Progenitor cell of endocrine pancreas (in vitro differentiated cells): ENCODE measurements at regions not wholly inside any gene's neighbourhood (a gene's known extent, or its start where the extent isn't known, plus 50 kb on each side); places are given as distances from the start of the nearest gene placed in this dataset.

Experiments used
- DNase-seq: peaks from one replicate; pipeline ENCODE4 v3.0.0; 2021; ENCODE audit warnings: low spot score; ENCODE audit not compliant: unreplicated experiment
- H3K27ac Mint-ChIP-seq: 2 replicates; pipeline ENCODE4 v1.8.0; 2021; ENCODE audit warnings: mild to moderate bottlenecking, moderate library complexity, mixed read lengths
- H3K27me3 Mint-ChIP-seq: 2 replicates; pipeline ENCODE4 v1.8.0; 2021; ENCODE audit warnings: mixed read lengths
- H3K36me3 Mint-ChIP-seq: 2 replicates; pipeline ENCODE4 v1.8.0; 2022; ENCODE audit warnings: mixed read lengths; ENCODE audit not compliant: insufficient read depth
- H3K4me1 Mint-ChIP-seq: 2 replicates; pipeline ENCODE4 v1.8.0; 2021; ENCODE audit warnings: low read depth, mixed read lengths
- H3K4me3 Mint-ChIP-seq: 2 replicates; pipeline ENCODE4 v1.8.0; 2021; ENCODE audit warnings: low read depth, mild to moderate bottlenecking, moderate library complexity, mixed read lengths
- H3K9me3 Mint-ChIP-seq: 2 replicates; pipeline ENCODE4 v1.8.0; 2021; ENCODE audit warnings: low read depth, mixed read lengths
- CTCF ChIP-seq: fragments of 200-600 bp; sonication (generic); IDR thresholded peaks from one replicate; pipeline ENCODE4 v1.5.0; 2021; ENCODE audit warnings: antibody characterized with exemption, mild to moderate bottlenecking; ENCODE audit not compliant: unreplicated experiment

- DNase-seq: no peak
- Mint-ChIP-seq H3K36me3 (no peaks in the 10 kb centered on the region), H3K4me1 (no peaks in the 10 kb centered on the region), H3K27ac (no peak overlapping the region), H3K4me3 (no peak overlapping the region), H3K9me3 (peaks cover 7% of the 10 kb centered on the region), H3K27me3 (peaks cover 6% of the 10 kb centered on the region)
- TF ChIP-seq CTCF: no peak
Observed at GRCh38 chr9:134989206-134990065, 71.7 kb upstream of the FCN1 start.

- Mint-ChIP-seq H3K4me1 (no peaks in the 10 kb centered on the region), H3K27me3 (peaks cover 10% of the 10 kb centered on the region), H3K9me3 (peaks cover 7% of the 10 kb centered on the region), H3K27ac (no peak overlapping the region), H3K4me3 (no peak overlapping the region), H3K36me3 (no peaks in the 10 kb centered on the region)
- no peak for TF ChIP-seq CTCF
- no peak for DNase-seq
Observed at GRCh38 chr9:134991808-134992754, 74.4 kb upstream of the FCN1 start.

GRCh38 chr9:134992755-134993124, 75.0 kb upstream of the FCN1 start:
- no peak for TF ChIP-seq CTCF
- Mint-ChIP-seq H3K9me3 (peaks cover 3% of the 10 kb centered on the region), H3K4me1 (no peaks in the 10 kb centered on the region), H3K4me3 (no peak overlapping the region), H3K27ac (no peak overlapping the region), H3K36me3 (no peaks in the 10 kb centered on the region), H3K27me3 (peaks cover 10% of the 10 kb centered on the region)
- DNase-seq: no peak

- Mint-ChIP-seq H3K27ac (no peak overlapping the region), H3K36me3 (no peaks in the 10 kb centered on the region), H3K27me3 (peaks cover 10% of the 10 kb centered on the region), H3K9me3 (peaks cover 3% of the 10 kb centered on the region), H3K4me1 (no peaks in the 10 kb centered on the region), H3K4me3 (no peak overlapping the region)
- TF ChIP-seq CTCF: no peak
- no peak for DNase-seq
Observed at GRCh38 chr9:134993416-134993815, 75.7 kb upstream of the FCN1 start.

GRCh38 chr9:134993996-134994720, 76.4 kb upstream of the FCN1 start:
- Mint-ChIP-seq H3K9me3 (peaks cover 3% of the 10 kb centered on the region), H3K4me3 (no peak overlapping the region), H3K36me3 (no peaks in the 10 kb centered on the region), H3K4me1 (no peaks in the 10 kb centered on the region), H3K27ac (no peak overlapping the region), H3K27me3 (peaks cover 10% of the 10 kb centered on the region)
- TF ChIP-seq CTCF: no peak
- DNase-seq: no peak
